ENCODE measurements at regions not wholly inside any gene's neighbourhood (a gene's known extent, or its start where the extent isn't known, plus 50 kb on each side); places are given as distances from the start of the nearest gene placed in this dataset.
"Not testable (repeated sequence)": the region's sequence is repeated elsewhere in the genome, so short reads cannot be mapped to it uniquely, and the experiment has no call there.

DNA sequence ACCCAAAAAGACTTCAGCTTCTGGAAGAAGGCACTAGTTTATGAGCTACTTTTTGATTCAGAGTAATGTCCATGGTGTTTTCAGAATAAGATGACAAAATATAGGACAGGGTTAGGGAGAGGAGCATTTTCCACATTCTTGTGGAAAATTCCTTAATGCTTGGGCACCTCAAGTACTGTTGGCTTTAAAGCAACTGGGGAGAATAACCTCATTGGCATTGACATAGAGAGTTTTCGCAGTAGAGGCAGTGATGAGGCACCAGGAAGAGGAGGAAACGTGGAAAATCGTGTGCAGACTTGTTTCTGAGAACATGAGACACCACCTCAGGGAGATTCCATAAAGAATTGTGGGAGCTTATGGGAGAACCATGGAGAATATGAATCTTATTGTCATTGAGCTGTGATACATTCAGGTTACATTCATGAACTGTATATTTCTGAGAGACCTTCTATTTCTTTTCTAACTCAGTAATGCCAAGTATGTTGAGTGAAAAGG is 929.0 kb upstream of the NRXN1 start:
- DNase-seq: no peak

DNA sequence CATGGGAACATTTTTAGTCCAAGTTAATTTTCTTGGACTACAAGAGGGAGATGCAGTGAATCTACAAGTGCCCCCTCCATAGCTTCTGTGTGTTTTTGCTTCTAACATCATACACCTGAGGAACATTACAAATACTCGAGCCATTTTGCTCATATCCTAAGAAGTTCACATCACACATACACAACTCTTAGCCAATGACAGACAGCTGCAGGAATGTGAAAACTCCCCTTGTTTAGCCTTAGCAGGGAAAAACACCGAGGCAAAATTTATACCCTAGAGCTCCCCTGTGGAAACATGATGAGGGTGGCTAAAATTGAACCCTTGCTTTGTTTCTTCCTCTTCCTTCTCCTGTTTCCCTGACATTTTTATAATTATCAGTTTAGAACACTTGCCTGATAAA is 928.3 kb upstream of the NRXN1 start:
- DNase-seq: no peak

DNA sequence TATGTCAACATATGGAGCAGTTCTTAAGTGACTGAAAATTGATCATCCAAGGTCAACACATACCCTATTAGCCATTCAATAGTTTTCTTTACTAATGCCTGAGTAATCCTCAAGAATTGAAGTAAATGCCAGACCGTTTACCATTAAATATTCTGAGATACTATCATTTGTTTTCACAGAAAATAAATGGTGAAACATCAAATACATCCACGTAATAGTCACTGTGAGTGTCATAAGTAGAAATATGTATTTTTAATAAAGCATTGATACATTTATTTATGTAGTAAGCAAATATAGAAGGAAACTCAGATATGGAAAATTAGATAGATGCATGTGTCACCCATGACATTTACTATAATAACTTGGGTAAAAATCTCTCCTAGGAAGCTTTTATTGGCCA is 927.8 kb upstream of the NRXN1 start:
- no peak for DNase-seq

DNA sequence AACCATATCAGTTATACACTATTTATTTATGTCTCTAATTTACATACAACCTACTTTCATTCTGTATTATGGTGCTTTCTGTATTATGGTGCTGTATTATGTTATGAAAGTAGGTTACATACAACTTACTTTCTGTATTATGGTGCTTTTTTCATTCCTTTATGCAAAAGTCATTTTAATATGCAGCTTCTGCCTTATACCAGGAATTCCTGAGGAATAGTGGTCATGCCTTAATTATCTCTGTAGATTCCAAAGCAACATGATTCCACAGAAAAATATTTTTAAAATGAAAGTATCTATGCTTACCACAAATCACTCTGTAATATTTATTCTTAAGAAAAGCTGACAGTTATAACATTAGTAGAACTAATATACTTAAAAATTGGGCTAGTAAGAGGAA is 922.0 kb upstream of the NRXN1 start:
- no peak for DNase-seq

DNA sequence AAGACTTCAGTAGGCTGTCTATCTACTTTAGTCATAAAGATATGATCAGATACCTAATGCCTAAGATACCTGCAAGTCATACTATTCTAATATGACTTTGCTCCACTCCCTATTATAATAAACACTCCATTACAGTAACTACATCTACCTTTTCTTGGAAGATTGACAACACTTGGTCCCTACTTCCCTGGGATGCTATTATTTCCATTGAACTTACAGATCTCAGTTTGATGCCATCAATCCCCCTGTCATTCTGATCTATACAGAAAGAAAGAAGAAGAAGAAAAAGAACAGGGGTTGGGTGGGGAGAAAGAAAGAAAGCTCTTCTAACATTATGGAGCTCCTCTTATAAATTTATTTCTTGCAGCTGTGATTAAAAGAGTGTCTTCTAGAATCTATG is 889.1 kb upstream of the NRXN1 start:
- no peak for DNase-seq

DNA sequence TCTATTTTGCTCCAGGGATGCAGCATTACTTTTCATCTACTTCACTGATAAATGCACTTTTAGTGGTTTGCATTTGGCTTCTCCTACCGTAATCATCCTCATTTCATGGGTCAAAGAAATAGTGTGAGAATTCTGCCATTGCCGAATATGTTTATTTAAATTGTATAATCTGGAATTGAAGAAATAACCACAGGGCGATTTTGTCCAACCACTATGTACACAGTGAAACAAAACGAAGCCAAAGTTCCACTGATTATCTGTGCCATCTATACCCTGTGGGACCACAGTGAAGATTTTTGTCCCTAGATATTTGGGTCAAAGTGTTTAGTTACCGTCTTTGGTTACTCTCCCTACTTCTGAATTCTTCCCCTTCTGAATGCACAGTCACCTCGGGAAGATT is 888.6 kb upstream of the NRXN1 start:
- no peak for DNase-seq

DNA sequence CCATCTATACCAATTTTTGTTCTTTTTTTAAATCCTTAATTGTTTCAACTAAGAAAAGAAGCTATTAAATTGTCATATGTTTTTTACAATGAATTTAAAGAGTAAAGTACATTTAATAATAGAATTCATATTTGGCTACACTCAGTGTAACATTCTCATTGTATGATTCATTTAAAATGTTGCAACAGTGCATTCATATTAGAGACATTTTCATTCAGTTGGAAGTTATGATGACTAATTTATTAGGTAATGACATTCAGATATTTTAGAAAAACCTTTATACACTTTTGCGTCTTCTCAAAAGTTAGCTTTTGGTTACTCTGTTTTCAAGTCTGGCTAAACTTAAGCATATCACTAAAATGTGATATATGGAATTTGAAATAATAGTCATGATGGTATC is 887.5 kb upstream of the NRXN1 start:
- no peak for DNase-seq

DNA sequence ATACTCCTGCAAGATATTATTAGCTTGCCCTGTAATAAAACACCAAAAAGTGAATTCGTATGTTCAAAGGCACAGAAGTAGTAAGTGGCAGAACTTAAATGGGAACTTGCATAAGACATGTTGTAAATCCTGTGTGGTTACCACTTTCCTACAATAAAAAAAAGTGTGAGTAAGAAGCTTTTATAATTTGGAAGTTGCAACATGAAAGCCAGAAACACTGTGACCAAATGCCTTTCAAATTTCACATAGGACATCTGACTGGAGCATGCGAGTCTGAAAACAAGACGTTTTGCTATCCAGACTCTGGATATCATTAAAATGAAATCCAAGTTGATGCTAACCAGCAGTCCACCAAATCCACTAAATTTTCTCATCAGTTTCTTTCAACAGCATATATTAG is 886.2 kb upstream of the NRXN1 start:
- no peak for DNase-seq

DNA sequence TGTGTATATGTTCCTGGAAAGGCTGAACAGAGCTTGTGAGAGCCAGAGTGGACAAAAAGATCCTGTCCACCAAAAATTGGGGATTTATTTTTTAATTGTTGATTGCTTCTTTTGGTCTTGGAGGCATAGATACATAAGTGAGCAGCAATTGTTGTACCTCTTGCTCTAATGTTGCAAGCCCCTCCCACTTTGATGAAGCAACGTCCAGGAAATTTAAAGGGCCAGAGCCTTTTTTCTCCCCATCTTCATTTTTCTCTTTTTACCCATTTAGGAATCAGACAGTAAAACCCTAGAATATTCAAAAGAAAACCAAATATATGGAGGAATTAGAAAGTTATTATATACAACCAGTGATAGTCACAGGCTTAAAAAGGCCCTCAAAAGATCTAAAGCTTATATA is 871.8 kb upstream of the NRXN1 start:
- DNase-seq: no peak

DNA sequence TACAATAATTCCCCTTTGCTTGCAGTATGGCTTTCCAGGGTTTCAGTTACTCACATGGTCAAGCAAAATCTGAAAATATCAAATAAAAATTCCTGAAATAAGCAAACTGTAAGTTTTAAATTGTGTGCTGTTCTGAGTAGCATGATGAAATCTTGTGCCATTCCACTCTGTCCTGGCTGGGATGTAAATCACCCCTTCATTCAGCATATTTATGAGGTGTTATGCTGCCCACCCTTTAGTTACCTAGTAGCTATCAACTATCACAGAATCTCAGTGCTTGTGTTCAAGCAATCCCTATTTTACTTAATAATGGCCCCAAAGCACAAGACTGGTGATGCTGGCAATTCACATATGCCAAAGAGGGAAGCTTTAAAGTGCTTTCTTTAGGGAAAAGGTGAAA is 867.7 kb upstream of the NRXN1 start:
- no peak for DNase-seq

DNA sequence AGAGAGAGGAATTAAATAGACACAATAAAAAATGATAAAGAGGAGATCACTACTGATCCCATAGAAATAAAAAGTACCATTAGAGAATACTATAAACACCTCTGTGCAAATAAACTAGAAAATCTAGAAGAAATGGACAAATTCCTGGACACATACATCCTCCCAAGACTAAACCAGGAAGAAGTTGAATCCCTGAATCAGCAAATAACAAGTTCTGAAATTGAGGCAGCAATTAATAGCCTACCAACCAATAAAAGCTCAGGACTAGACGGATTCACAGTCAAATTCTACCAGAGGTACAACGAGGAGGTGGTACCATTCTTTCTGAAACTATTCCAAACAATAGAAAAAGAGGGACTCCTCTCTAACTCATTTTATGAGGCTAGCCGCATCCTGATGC is 862.7 kb upstream of the NRXN1 start:
- DNase-seq: not testable (repeated sequence)

DNA sequence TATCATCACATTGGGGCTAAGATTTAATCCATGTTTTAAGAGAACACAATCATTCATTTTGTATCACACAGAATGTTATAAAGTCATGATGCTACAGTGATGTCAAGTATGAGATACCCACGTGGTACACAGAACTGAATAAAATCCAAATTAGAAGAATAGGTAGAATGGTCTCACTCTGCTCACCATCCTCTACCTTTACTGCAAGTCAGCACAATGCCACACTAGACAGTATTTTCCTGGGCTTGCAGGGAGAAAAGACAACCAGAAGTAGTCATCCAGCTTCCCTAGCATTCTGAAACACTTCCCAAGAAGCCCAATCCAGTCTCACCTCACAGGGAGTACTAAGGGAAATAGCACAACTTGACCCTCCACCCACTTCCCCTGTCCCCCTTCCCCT is 856.2 kb upstream of the NRXN1 start:
- DNase-seq: no peak

DNA sequence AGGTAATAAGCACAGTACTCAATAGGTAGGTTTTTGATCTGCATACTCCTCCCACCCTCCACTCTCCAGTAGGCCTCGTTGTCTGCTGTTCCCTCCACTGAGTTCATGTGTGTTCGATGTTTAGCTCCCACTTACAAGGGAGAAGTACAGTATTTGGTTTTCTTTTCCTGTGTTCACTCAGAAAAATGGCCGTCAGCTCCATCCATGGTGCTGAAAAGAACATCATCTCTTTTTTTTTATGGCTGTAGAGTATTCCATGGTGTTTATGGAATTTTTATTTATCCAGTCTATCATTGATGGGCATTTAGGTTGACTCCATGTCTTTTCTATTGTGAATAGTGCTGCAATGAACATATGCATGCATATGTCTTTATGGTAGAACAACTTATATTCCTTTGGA is 849.7 kb upstream of the NRXN1 start:
- DNase-seq: no peak

DNA sequence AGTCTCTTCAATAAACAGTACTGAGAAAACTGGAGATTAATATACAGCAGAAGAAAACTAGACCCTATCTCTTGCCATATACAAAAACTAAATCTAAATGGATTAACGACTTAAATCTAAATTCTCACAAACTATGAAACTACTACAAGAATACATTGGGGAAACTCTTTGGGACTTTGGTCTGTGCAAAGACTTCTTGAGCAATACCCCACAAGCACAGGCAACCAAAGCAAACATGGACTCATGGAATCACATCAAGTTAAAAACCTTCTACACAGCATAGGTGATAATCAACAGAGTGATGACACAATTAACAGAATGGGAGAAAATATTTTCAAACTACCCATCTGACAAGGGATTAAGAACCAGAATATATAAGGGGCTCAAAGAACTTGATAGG is 848.2 kb upstream of the NRXN1 start:
- no peak for DNase-seq

DNA sequence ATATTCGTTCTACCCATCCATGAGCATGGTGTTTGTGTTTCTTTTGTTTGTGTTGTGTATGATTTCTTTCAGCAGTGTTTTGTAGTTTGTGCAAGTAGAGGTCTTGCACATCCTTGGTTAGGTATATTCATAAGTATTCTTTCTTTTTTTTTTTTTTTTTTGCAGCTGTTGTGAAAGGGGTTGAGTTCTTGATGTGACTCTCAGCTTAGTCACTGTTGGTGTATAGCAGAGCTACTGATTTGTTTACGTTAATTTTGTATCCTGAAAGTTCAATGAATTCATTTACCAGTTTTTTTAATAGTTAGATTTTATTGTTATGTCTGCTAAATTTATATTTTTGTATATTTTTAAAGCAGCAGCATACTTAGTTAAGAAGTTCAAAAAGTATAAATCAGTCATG is 834.4 kb upstream of the NRXN1 start:
- DNase-seq: no peak

DNA sequence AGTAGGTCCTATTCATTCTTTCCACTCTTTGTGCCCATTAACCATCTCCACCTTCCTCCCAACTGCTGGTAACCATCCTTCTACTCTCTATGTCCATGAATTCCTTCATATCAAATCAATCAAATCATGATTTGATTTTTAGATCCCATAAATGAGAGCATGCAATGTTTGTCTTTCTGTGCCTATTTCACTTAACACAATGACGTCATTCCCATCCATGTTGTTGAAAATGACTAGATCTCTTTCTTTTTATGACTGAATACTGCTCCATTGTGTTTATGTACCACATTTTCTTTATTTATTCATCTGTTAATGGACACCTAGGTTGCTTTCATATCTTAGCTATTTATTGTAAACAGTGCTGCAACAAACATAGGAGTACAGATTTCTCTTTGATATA is 827.3 kb upstream of the NRXN1 start:
- no peak for DNase-seq

DNA sequence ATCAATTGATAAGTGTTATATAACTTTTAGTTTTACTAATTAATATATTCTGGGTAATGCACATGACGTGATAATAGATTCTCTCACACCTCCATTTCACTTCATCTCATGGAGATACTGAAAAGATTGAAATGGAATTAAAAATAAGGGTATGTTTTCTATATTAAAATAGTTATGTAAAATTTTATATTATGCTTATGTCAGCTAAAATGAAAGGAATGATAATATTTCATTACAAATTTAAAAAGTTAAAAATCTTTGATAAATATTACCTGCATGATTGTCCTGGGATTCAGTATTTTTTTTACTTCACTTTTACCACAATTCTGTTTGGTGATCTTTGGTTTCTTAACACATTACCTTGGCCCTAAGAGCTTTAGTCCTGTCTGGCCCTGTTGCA is 823.8 kb upstream of the NRXN1 start:
- no peak for DNase-seq

DNA sequence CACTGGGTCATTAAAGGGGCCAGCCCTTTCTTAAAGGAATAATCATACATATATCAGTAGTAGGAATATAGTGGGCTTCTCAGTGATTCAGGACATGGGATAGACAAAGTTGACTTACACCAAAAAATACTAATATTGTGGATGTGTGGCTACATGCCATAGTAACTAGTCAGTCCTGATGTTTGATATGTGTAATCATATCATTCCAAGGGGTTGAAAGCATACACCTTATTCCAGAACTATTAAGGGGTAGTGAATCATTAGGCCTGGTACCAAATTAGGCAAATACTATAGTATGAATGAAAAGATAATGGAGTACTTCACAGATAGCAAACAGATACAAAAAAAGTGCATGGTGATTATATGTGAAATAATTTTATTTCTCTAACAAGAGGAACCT is 814.9 kb upstream of the NRXN1 start:
- DNase-seq: no peak

DNA sequence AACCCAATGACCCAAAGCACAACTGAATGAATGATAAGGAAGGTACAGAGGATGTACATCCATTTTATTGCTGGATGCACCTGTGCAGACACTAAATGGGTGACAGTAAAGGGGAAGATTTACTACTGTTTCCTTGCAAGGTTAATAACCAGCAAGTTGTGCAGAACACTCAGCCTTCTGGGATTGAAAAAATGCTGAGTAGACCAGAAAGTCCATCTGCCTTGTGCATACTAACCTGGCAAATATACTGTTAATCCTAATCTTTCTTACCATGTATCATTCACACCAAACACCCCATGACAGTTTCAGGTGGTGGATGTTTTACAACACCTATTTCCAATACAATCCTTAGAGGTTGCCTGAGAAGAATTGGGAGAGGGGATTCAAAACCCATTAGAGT is 814.1 kb upstream of the NRXN1 start:
- no peak for DNase-seq

DNA sequence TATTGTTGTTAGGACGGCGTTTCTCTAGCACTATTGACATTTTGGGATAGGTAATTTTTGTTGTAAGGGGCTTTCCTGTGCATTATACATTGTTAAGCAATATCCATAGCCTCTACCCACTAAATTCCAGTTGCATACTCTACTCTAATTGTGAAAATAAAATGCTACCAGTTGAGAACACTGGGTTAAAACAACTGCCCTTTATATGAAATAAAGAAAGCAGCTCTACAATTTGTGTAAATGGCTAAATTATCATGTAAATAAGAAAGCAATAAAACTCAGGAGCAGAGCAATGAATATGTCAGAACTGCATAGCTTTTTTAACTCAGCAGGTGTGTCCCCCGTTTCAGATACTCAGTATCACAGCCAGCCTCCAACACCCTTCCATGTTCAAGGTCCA is 812.7 kb upstream of the NRXN1 start:
- no peak for DNase-seq

DNA sequence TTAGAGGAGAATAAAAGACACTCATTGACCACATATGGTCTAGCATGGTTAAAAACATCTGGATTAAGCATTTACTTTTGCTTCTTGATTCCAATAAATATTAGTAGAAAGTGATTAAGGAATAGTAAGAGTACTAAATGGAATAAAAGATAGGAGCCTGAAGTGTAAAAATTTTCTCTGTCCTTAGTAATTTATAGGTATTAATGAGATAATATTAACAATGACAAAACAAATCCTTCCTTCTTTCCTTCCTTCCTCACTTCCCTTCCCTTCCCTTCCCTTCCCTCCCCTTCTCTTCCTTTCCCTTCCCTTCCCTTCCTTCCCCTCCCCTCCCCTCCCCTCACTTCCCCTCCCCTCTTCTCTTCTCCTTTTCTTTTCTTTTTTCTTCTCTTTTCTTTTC is 797.5 kb upstream of the NRXN1 start:
- no peak for DNase-seq

DNA sequence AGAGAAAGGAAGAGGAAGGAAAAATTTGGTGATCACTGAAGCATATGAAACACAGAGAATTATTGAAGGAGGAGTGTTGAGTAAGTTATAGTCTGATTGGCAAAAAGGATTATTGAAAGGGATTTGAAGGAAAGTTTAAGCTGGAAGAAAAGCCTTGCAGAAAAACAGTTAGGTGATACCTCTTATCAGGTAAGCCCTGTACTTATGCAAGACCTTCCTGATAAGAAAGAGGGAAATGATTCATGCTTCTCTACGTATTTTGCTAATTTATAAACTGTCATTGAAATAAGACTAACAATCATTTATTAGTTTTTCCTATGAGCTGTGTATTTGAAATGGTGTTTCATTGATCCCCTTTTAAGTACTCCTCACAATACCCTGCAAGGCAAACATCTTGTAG is 793.9 kb upstream of the NRXN1 start:
- DNase-seq: no peak

DNA sequence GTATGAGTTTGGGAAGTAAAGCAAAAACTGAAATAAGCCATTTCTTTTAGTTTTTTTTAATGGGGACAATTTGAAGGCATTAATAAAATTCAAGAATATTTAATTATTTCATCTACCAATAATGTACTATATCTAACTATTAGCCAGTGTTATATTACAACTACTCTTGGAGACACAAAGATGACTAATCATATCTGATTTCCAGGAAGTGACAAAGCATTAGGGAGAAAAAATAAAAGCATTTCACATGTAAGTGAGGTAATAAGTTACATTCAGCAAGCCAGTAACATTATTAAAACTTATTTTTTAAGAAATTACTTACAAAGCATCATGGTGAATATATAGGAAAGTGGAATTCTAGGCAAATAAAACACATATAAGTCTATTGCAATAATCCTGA is 781.3 kb upstream of the NRXN1 start:
- no peak for DNase-seq

DNA sequence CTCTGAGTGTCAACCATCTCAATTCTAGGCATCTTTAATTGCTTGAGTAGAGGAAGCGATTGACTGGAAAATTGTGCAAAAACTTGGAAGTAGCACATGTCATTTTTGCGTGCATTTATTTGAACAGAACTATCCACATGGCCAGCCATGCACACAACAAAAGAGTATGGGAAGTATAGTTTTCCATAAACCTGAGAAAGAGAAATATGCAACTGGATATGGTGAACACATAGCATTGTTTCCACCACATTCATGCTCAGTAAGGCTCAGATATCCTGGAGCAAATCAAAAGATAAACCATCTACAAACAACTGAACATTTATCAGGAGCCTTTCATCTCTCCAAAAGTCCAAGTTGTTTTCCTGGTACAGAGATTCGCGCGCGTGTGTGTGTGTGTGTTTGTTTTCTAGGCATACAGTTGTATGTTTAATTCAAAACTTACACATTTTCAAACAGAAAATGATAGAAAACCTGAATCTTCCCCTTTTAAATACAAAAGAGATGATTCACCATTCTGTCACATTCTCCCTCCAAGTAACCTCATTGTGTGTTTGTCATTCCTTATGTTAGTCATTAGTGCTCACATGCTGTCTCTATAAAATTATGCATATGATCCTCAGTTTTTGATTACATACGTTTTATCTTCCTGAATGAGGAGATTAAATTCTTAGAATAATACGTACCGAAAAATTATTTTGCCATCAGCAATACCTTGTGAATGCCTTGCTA is 780.4 kb upstream of the NRXN1 start:
- DNase-seq: no peak

DNA sequence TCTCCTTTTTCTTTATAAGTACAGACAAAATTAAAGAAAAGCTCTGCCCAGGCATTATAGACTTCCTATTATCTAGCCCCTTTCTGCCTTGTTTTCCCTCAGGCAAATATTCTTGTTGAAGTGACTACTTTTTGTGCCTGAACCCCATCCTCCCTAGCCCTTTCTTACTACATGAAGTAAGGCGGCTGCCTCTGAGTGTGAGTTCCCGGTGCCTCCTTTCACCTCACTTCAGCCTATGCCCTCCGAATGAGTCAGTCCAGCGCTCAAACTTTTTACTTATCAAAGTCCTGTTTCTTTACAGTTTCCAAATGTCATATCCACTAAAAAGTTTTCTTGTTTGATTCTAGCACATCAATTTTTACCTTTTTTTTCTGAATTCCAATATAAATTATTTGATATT is 778.3 kb upstream of the NRXN1 start:
- no peak for DNase-seq

DNA sequence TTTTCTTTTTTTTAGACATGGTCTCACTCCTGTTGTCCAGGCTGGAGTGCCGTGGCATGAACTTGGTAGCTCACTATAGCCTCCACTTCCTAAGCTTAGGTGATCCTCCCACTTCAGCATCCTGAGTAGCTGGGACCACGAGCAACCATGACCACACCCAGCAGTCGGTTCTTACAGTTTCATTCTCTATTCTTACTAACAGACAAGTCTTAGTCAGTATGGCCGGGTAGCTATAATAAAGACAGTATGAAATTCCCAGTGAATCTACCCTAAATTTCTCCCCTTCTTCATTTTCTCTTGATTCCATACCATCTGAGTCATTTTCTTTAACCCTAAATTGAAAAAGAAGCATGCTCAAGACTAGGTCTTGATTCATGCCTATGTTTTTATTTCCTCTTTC is 775.3 kb upstream of the NRXN1 start:
- no peak for DNase-seq

Data from NCI-H524 (cell line).